ENCODE measurements at regions not wholly inside any gene's neighbourhood (a gene's known extent, or its start where the extent isn't known, plus 50 kb on each side); places are given as distances from the start of the nearest gene placed in this dataset.

GRCh38 chr7:115474137-115474536 is 552.2 kb downstream of the MDFIC start:
- FAIRE-seq: no peak
- Histone ChIP-seq H3K4me3 (ENCODE audit: low read depth, low read length) (no peak overlapping the region), H3K27me3 (ENCODE audit: control insufficient read depth, insufficient read depth, low read length) (peaks cover 13% of the 10 kb centered on the region), H3K36me3 (ENCODE audit: control insufficient read depth, insufficient read depth, low read length) (no peaks in the 10 kb centered on the region)
- TF ChIP-seq CTCF (IDR thresholded peaks at IDR 0.05; ENCODE audit: insufficient read depth, low read length, severe bottlenecking): no peak
- DNase-seq (ENCODE audit: low read depth): no peak

DNA sequence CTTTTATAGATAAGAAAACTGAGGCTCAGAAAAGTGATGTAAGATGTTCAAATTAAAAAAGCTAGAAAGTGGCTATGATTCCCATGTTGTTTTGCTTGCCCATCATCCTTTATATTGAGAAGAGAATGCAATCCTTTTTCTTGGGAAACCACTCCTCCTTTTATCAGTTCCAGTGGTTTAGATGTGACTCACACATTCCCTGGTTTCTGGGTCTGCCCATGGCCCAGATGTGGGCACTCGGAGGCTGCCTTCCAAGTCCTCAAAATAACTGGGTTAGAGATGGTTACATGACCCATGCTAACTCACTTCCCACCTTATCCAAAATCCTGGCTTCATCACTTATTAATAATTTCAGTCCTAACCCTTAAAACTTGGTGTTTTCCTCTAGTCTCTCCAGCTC is 550.0 kb downstream of the MDFIC start:
- FAIRE-seq (no peak), DNase-seq (ENCODE audit: low read depth) (no peak)
- Histone ChIP-seq H3K27me3 (ENCODE audit: control insufficient read depth, insufficient read depth, low read length) (peaks cover 7% of the 10 kb centered on the region), H3K4me3 (ENCODE audit: low read depth, low read length) (no peak overlapping the region), H3K36me3 (ENCODE audit: control insufficient read depth, insufficient read depth, low read length) (no peaks in the 10 kb centered on the region)
- TF ChIP-seq CTCF (IDR thresholded peaks at IDR 0.05; ENCODE audit: insufficient read depth, low read length, severe bottlenecking): no peak

- FAIRE-seq (no peak), DNase-seq (ENCODE audit: low read depth) (no peak)
- no peak for TF ChIP-seq CTCF (IDR thresholded peaks at IDR 0.05; ENCODE audit: insufficient read depth, low read length, severe bottlenecking)
- H3K27me3 ChIP-seq (ENCODE audit: control insufficient read depth, insufficient read depth, low read length): peaks cover 2% of the 10 kb centered on the region
- H3K4me3 ChIP-seq (ENCODE audit: low read depth, low read length): no peak overlapping the region
- H3K36me3 ChIP-seq (ENCODE audit: control insufficient read depth, insufficient read depth, low read length): no peaks in the 10 kb centered on the region
These were observed 540.6 kb downstream of the MDFIC start for GRCh38 chr7:115462301-115463015.

- no peak overlapping the region for H3K4me3 ChIP-seq (ENCODE audit: low read depth, low read length)
- FAIRE-seq: no peak
- no peaks in the 10 kb centered on the region for H3K36me3 ChIP-seq (ENCODE audit: control insufficient read depth, insufficient read depth, low read length)
- TF ChIP-seq CTCF (IDR thresholded peaks at IDR 0.05; ENCODE audit: insufficient read depth, low read length, severe bottlenecking): no peak
- DNase-seq (ENCODE audit: low read depth): no peak
- H3K27me3 ChIP-seq (ENCODE audit: control insufficient read depth, insufficient read depth, low read length): no peaks in the 10 kb centered on the region
These were observed 527.8 kb downstream of the MDFIC start for GRCh38 chr7:115449689-115450088.

DNA sequence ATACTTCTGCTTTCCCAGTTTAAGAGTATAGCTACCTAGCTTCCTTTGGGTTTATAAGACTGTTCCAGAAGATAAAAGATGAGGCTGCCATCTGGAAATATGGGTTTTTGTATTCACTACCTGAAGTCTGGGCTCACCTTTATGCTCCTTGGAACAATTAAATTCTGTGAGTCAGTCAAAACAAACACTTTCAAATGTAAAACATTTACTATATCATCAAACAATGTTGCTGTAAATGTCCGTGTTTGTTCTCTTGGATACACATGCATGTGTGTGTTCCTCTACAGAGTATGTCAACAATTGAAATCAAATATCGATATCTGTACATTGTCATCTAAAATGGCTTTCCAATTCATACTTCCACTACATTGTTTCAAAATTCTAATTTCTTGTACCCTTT is 525.6 kb downstream of the MDFIC start:
- DNase-seq (ENCODE audit: low read depth) (no peak), FAIRE-seq (no peak)
- Histone ChIP-seq H3K4me3 (ENCODE audit: low read depth, low read length) (no peak overlapping the region), H3K27me3 (ENCODE audit: control insufficient read depth, insufficient read depth, low read length) (no peaks in the 10 kb centered on the region), H3K36me3 (ENCODE audit: control insufficient read depth, insufficient read depth, low read length) (no peaks in the 10 kb centered on the region)
- TF ChIP-seq CTCF (IDR thresholded peaks at IDR 0.05; ENCODE audit: insufficient read depth, low read length, severe bottlenecking): no peak

DNA sequence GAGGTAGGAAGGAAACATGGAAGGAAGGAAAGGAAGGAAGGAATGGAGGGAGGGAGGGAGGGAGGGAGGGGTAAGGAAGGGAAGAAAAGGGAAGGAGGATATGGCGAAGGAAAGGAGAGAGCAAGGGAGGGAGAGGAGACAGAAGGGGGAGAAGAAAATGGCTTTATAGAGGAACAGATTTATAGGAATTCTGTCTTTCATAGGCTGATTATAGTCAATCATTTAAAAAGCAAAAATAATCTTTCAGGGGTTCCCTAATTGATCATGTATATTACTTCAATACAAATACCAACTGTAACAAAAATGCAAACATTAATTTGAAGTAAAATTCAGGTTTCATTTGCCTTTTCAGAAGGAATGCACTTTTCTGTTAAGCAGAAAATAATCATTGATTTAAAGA is 519.1 kb downstream of the MDFIC start:
- no peak for TF ChIP-seq CTCF (IDR thresholded peaks at IDR 0.05; ENCODE audit: insufficient read depth, low read length, severe bottlenecking)
- FAIRE-seq (no peak), DNase-seq (ENCODE audit: low read depth) (no peak)
- Histone ChIP-seq H3K36me3 (ENCODE audit: control insufficient read depth, insufficient read depth, low read length) (no peaks in the 10 kb centered on the region), H3K27me3 (ENCODE audit: control insufficient read depth, insufficient read depth, low read length) (no peaks in the 10 kb centered on the region), H3K4me3 (ENCODE audit: low read depth, low read length) (no peak overlapping the region)
